B cell (primary cell): ENCODE measurements at regions not wholly inside any gene's neighbourhood (a gene's known extent, or its start where the extent isn't known, plus 50 kb on each side); places are given as distances from the start of the nearest gene placed in this dataset.

ENCODE experiments used
- ATAC-seq: fragments of 200-7000 bp; cut with Tn5 transposase; one replicate; pipeline ENCODE4 v1.10.0; 2021; ENCODE audit warnings: low read depth, mild to moderate bottlenecking, moderate number of reproducible peaks, moderate library complexity
- CTCF ChIA-PET: fragments of 350-600 bp; sonication (Branson Sonifier 250); formaldehyde crosslinking; loops from one replicate; lab custom pipeline; 2021; ENCODE audit warnings: antibody characterized with exemption, inconsistent platforms; lab: Charles Lee
- POLR2A ChIA-PET: fragments of 350-600 bp; sonication (Branson Sonifier 250); formaldehyde crosslinking; loops from one replicate; lab custom pipeline; 2021; ENCODE audit warnings: antibody characterized with exemption; lab: Charles Lee
- DNase-seq: peaks from one replicate; pipeline ENCODE4 v3.0.0; 2013
- H2AFZ ChIP-seq: 2 replicates; pipeline ENCODE4 v1.6.1; 2012; ENCODE audit warnings: mild to moderate bottlenecking, low read depth, low read length; ENCODE audit not compliant: insufficient read depth, poor library complexity, severe bottlenecking
- H3K27ac ChIP-seq, 2 donors: 1 replicate in 1 of 2; 2 replicates in 1 of 2; pipeline ENCODE4 v1.5.1; 2012 to 2013; ENCODE audit warnings: low read length in 2 of 2, mild to moderate bottlenecking in 2 of 2, moderate library complexity in 1 of 2
- H3K27me3 ChIP-seq, 4 experiments: fragments of 200-600 bp in 1 of 4; sonication (generic) in 1 of 4; replicated peaks in 1 of 4; 1 replicate in 2 of 4; 2 replicates in 2 of 4; pipeline versions ENCODE4 v1.6.1 to v1.7.0; 2013 to 2016; ENCODE audit warnings: low read length in 3 of 4, mild to moderate bottlenecking in 2 of 4, mixed read lengths in 1 of 4, moderate library complexity in 1 of 4; ENCODE audit not compliant: insufficient read depth in 4 of 4, control insufficient read depth in 3 of 4; ENCODE audit errors: control extremely low read depth in 1 of 4
- H3K36me3 ChIP-seq, 2 experiments: replicated peaks in 1 of 2; 1 replicate in 1 of 2; 2 replicates in 1 of 2; pipeline versions ENCODE4 v1.6.1 to v1.7.1; 2013; ENCODE audit warnings: low read length in 1 of 2; ENCODE audit not compliant: insufficient read depth in 2 of 2, control insufficient read depth in 1 of 2; ENCODE audit errors: control extremely low read depth in 1 of 2, extremely low read depth in 1 of 2
- H3K4me1 ChIP-seq, 2 donors: fragments of 200-600 bp in 1 of 2; sonication (generic) in 1 of 2; 1 replicate in 1 of 2; 2 replicates in 1 of 2; pipeline versions ENCODE4 v1.5.1 to v1.6.1; 2013 to 2017; ENCODE audit warnings: low read length in 2 of 2; ENCODE audit not compliant: control insufficient read depth in 2 of 2, insufficient read depth in 2 of 2
- H3K4me2 ChIP-seq: replicated peaks from 2 replicates; pipeline ENCODE3; 2012; ENCODE audit warnings: mild to moderate bottlenecking, low read depth, low read length; ENCODE audit not compliant: poor library complexity, severe bottlenecking
- H3K4me3 ChIP-seq, 5 experiments: fragments of 200-600 bp in 1 of 5; sonication (generic) in 1 of 5; 1 replicate in 3 of 5; 2 replicates in 2 of 5; pipeline versions ENCODE4 v1.5.1 to v1.7.0; 2011 to 2016; ENCODE audit warnings: low read length in 4 of 5, mild to moderate bottlenecking in 4 of 5, low read depth in 2 of 5, control low read depth in 1 of 5, moderate library complexity in 1 of 5; ENCODE audit not compliant: insufficient read depth in 1 of 5; ENCODE audit errors: control extremely low read depth in 1 of 5, extremely low read depth in 1 of 5
- H3K79me2 ChIP-seq: fragments of 200-600 bp; sonication (generic); one replicate; pipeline ENCODE4 v1.6.0; 2016; ENCODE audit warnings: low read length; ENCODE audit not compliant: control insufficient read depth, insufficient read depth
- H3K9ac ChIP-seq: fragments of 200-600 bp; sonication (generic); 2 replicates; pipeline ENCODE4 v1.6.1; 2017; ENCODE audit warnings: mild to moderate bottlenecking, low read length, moderate library complexity
- H3K9me3 ChIP-seq, 3 donors: one replicate each; pipeline versions ENCODE4 v1.6.1 to v1.7.1; 2013; ENCODE audit warnings: low read length in 2 of 3; ENCODE audit not compliant: control insufficient read depth in 2 of 3, insufficient read depth in 1 of 3; ENCODE audit errors: control extremely low read depth in 1 of 3
- H4K20me1 ChIP-seq: 2 replicates; pipeline ENCODE4 v1.6.0; 2012; ENCODE audit warnings: mild to moderate bottlenecking, low read length; ENCODE audit not compliant: insufficient read depth, control insufficient read depth, poor library complexity, severe bottlenecking
- H3K27ac Mint-ChIP-seq: one replicate; pipeline ENCODE4 v1.8.0; 2021; ENCODE audit warnings: mixed read lengths
- H3K27me3 Mint-ChIP-seq: one replicate; pipeline ENCODE4 v1.8.0; 2021; ENCODE audit warnings: mixed read lengths
- H3K4me1 Mint-ChIP-seq: one replicate; pipeline ENCODE4 v1.8.0; 2021; ENCODE audit warnings: mixed read lengths
- H3K4me3 Mint-ChIP-seq: one replicate; pipeline ENCODE4 v1.8.0; 2021; ENCODE audit warnings: mixed read lengths
- H3K9me3 Mint-ChIP-seq: one replicate; pipeline ENCODE4 v1.8.0; 2022; ENCODE audit warnings: mixed read lengths; ENCODE audit not compliant: insufficient read depth
- EZH2 ChIP-seq: IDR thresholded peaks from 2 replicates; pipeline ENCODE4 v1.6.1; 2012; ENCODE audit warnings: borderline replicate concordance, low read depth, mild to moderate bottlenecking, moderate library complexity, low read length; ENCODE audit not compliant: insufficient read depth, poor library complexity, severe bottlenecking
- WGBS: methylation state at CpG from one replicate; pipeline ENCODE4 v1.1.5; 2013; ENCODE audit warnings: missing lambda C conversion rate; ENCODE audit not compliant: insufficient coverage; 5-methylcytosine and 5-hydroxymethylcytosine counted together
- intact Hi-C: fragments of 100-400 bp; cut with micrococcal nuclease; formaldehyde crosslinking; loops from one replicate; pipeline ENCODE4 v1.10.0; 2022
- TF ChIP-seq, protein P1 (sequence below): fragments of 200-600 bp; IDR thresholded peaks from one replicate; pipeline ENCODE4 v1.8.0; 2022; ENCODE audit warnings: antibody characterized with exemption, mild to moderate bottlenecking

DNA sequence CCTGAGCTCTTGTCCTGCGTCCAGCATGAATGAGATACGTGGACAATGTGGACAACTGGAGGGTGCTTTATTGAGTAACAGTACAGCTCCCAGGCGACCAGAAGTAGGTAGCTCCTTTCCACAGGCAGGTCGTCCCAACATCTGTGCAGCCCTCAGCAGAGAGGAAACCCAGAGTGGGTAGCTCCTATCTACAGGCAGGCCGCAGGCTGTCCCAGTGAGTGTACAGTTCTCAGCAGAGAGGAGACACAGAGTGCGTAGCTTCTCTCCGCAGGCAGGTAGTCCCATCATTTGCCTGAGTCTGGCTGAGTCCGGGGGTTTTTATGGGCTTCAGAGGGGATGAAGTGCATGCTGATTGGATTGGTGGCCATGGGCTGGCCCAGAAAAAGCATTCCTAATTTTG lies 373.3 kb downstream of the CHSY3 start:
- Histone ChIP-seq H3K4me1 (no peaks in the 10 kb centered on the region), H4K20me1 (no peaks in the 10 kb centered on the region), H3K4me3 (no peak overlapping the region), H3K36me3 (no peaks in the 10 kb centered on the region), H3K9ac (no peak overlapping the region), H3K27me3 (no peaks in the 10 kb centered on the region), H3K9me3 (peaks cover 0 to 4% (median 0%) of the 10 kb centered on the region in 3 donors), H3K79me2 (no peaks in the 10 kb centered on the region), H3K27ac (no peak overlapping the region), H3K4me2 (no peak overlapping the region), H2AFZ (no peak overlapping the region)
- no peak overlapping the region for H3K27ac Mint-ChIP-seq
- no peak for DNase-seq
- POLR2A ChIA-PET: no interaction called here
- no peaks in the 10 kb centered on the region for H3K4me1 Mint-ChIP-seq
- no peaks in the 10 kb centered on the region for H3K9me3 Mint-ChIP-seq
- ATAC-seq: no peak
- TF ChIP-seq EZH2: no peak
- TF ChIP-seq, protein P1, sequence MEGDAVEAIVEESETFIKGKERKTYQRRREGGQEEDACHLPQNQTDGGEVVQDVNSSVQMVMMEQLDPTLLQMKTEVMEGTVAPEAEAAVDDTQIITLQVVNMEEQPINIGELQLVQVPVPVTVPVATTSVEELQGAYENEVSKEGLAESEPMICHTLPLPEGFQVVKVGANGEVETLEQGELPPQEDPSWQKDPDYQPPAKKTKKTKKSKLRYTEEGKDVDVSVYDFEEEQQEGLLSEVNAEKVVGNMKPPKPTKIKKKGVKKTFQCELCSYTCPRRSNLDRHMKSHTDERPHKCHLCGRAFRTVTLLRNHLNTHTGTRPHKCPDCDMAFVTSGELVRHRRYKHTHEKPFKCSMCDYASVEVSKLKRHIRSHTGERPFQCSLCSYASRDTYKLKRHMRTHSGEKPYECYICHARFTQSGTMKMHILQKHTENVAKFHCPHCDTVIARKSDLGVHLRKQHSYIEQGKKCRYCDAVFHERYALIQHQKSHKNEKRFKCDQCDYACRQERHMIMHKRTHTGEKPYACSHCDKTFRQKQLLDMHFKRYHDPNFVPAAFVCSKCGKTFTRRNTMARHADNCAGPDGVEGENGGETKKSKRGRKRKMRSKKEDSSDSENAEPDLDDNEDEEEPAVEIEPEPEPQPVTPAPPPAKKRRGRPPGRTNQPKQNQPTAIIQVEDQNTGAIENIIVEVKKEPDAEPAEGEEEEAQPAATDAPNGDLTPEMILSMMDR: no peak
- no peak overlapping the region for H3K4me3 Mint-ChIP-seq
- H3K27me3 Mint-ChIP-seq: no peaks in the 10 kb centered on the region
- intact Hi-C loops: no loop called here
- CTCF ChIA-PET: no interaction called here
- WGBS: 91% methylated on average over 8 of the region's 8 CpGs

DNA sequence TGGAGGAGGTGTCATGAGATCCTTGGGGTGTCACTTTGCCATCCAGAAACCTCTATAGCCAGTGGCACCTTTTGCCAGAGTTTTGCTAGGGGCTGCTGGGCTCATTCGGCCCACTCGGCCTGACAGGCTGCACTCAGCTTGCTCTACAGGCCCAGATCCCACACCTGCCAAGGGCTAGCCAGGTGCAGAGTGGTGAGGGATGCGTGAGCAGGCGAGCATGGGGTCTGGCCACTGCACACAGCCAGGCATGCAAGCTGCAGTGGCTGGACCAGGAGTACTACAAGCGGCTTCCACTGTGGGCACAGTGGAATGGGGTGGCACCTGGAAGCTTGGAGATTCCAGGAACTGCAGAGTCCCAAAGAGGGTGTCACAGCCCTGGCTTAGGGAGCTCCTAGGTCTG lies 372.7 kb downstream of the CHSY3 start:
- POLR2A ChIA-PET: no interaction called here

More for the DNA sequence above, 372.7 kb downstream of the CHSY3 start:
- ATAC-seq (no peak), DNase-seq (no peak)
- Histone ChIP-seq H3K9ac (no peak overlapping the region), H3K4me2 (no peak overlapping the region), H3K4me1 (no peaks in the 10 kb centered on the region), H3K9me3 (peaks cover 0 to 4% (median 0%) of the 10 kb centered on the region in 3 donors), H3K27me3 (no peaks in the 10 kb centered on the region), H4K20me1 (no peaks in the 10 kb centered on the region), H3K4me3 (no peak overlapping the region), H3K79me2 (no peaks in the 10 kb centered on the region), H3K27ac (no peak overlapping the region), H2AFZ (no peak overlapping the region), H3K36me3 (no peaks in the 10 kb centered on the region)
- Mint-ChIP-seq H3K4me3 (no peak overlapping the region), H3K9me3 (no peaks in the 10 kb centered on the region), H3K4me1 (no peaks in the 10 kb centered on the region), H3K27me3 (no peaks in the 10 kb centered on the region), H3K27ac (no peak overlapping the region)
- TF ChIP-seq, protein P1: no peak
- TF ChIP-seq EZH2: no peak
- 75% methylated on average over 5 of the region's 5 CpGs for WGBS
- intact Hi-C loops: no loop called here
- CTCF ChIA-PET: no interaction called here
